PFSK-1 (cell line): ENCODE measurements at regions not wholly inside any gene's neighbourhood (a gene's known extent, or its start where the extent isn't known, plus 50 kb on each side); places are given as distances from the start of the nearest gene placed in this dataset.

Source experiments
- FOXP2 ChIP-seq: optimal IDR thresholded peaks from 2 replicates; pipeline ENCODE3; 2011; ENCODE audit warnings: borderline replicate concordance, control low read depth, inconsistent platforms; ENCODE audit not compliant: insufficient read depth; ENCODE audit errors: extremely low read length, extremely low read depth
- POLR2AphosphoS5 ChIP-seq: IDR thresholded peaks from 2 replicates; pipeline ENCODE4 v1.6.1; 2012; ENCODE audit warnings: low read depth, mild to moderate bottlenecking, control low read depth, low read length, moderate library complexity
- SIN3A ChIP-seq: IDR thresholded peaks from 2 replicates; pipeline ENCODE4 v1.6.1; 2012; ENCODE audit warnings: mild to moderate bottlenecking, low read length, moderate library complexity, borderline replicate concordance; ENCODE audit not compliant: insufficient read depth
- TAF1 ChIP-seq: IDR thresholded peaks from 2 replicates; pipeline ENCODE4 v1.6.1; 2012; ENCODE audit warnings: low read length, control low read depth, borderline replicate concordance; ENCODE audit not compliant: insufficient read depth
- TF ChIP-seq, protein P1 (sequence below), 2 experiments: IDR thresholded peaks; 2 replicates each; pipeline versions ENCODE4 v1.6.1 to v1.8.0; 2011 to 2012; ENCODE audit warnings: low read depth in 2 of 2, low read length in 2 of 2, control low read depth in 1 of 2, inconsistent platforms in 1 of 2, mild to moderate bottlenecking in 1 of 2, moderate library complexity in 1 of 2; ENCODE audit not compliant: insufficient read depth in 1 of 2

- TF ChIP-seq FOXP2 (no peak), POLR2AphosphoS5 (no peak), TAF1 (no peak), SIN3A (no peak)
- TF ChIP-seq, protein P1, sequence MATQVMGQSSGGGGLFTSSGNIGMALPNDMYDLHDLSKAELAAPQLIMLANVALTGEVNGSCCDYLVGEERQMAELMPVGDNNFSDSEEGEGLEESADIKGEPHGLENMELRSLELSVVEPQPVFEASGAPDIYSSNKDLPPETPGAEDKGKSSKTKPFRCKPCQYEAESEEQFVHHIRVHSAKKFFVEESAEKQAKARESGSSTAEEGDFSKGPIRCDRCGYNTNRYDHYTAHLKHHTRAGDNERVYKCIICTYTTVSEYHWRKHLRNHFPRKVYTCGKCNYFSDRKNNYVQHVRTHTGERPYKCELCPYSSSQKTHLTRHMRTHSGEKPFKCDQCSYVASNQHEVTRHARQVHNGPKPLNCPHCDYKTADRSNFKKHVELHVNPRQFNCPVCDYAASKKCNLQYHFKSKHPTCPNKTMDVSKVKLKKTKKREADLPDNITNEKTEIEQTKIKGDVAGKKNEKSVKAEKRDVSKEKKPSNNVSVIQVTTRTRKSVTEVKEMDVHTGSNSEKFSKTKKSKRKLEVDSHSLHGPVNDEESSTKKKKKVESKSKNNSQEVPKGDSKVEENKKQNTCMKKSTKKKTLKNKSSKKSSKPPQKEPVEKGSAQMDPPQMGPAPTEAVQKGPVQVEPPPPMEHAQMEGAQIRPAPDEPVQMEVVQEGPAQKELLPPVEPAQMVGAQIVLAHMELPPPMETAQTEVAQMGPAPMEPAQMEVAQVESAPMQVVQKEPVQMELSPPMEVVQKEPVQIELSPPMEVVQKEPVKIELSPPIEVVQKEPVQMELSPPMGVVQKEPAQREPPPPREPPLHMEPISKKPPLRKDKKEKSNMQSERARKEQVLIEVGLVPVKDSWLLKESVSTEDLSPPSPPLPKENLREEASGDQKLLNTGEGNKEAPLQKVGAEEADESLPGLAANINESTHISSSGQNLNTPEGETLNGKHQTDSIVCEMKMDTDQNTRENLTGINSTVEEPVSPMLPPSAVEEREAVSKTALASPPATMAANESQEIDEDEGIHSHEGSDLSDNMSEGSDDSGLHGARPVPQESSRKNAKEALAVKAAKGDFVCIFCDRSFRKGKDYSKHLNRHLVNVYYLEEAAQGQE (IDR thresholded peaks at IDR 0.05; ENCODE audit: insufficient read depth in 1 of 2, low read depth in 2 of 2, low read length in 2 of 2): no peak
Observed at GRCh38 chr11:122421702-122422101, 233.8 kb upstream of the UBASH3B start.

GRCh38 chr11:122418032-122418431, 237.5 kb upstream of the UBASH3B start:
- TF ChIP-seq SIN3A (no peak), FOXP2 (no peak), TAF1 (no peak), POLR2AphosphoS5 (no peak)
- TF ChIP-seq, protein P1 (IDR thresholded peaks at IDR 0.05; ENCODE audit: insufficient read depth in 1 of 2, low read depth in 2 of 2, low read length in 2 of 2): no peak

GRCh38 chr11:122414406-122415018, 241.0 kb upstream of the UBASH3B start:
- TF ChIP-seq POLR2AphosphoS5: no peak
- no peak for TF ChIP-seq SIN3A
- TF ChIP-seq, protein P1 (IDR thresholded peaks at IDR 0.05; ENCODE audit: insufficient read depth in 1 of 2, low read depth in 2 of 2, low read length in 2 of 2): no peak
- no peak for TF ChIP-seq TAF1
- no peak for TF ChIP-seq FOXP2

- TF ChIP-seq POLR2AphosphoS5: no peak
- TF ChIP-seq TAF1: no peak
- TF ChIP-seq SIN3A: no peak
- no peak for TF ChIP-seq FOXP2
- TF ChIP-seq, protein P1 (IDR thresholded peaks at IDR 0.05; ENCODE audit: insufficient read depth in 1 of 2, low read depth in 2 of 2, low read length in 2 of 2): no peak
Observed at GRCh38 chr11:122413677-122414076, 241.8 kb upstream of the UBASH3B start.

DNA sequence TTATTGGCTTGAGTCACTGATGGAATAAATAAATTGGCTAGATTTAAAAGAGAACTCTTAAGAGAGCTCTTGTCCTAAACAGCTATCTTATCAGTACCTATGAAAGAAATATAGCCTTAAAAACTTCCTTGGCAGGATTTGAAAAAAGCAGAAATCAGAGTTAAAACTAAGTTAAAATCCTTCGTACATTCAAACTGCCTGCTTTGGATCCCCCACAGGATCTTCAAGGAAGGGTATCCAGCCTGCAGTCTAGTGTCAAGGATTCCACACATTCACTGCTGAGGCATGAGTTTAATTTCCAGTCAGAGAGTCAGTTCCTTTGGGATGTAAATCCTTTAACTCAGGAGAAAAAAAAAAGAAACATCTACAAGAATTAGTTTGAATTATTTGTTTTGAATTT, 242.9 kb upstream of the UBASH3B start:
- TF ChIP-seq POLR2AphosphoS5: no peak
- TF ChIP-seq, protein P1 (IDR thresholded peaks at IDR 0.05; ENCODE audit: insufficient read depth in 1 of 2, low read depth in 2 of 2, low read length in 2 of 2): no peak
- TF ChIP-seq FOXP2: no peak
- no peak for TF ChIP-seq TAF1
- no peak for TF ChIP-seq SIN3A
